NCI-H2029 (cell line): ENCODE measurements at regions not wholly inside any gene's neighbourhood (a gene's known extent, or its start where the extent isn't known, plus 50 kb on each side); places are given as distances from the start of the nearest gene placed in this dataset.
"Not testable (repeated sequence)": the region's sequence is repeated elsewhere in the genome, so short reads cannot be mapped to it uniquely, and the experiment has no call there.

ENCODE experiments used
- DNase-seq: peaks from one replicate; lab custom pipeline; 2025; lab: John Stamatoyannopoulos, UW

GRCh38 chr2:65914244-65914786 lies 481.9 kb upstream of the SPRED2 start:
- no peak for DNase-seq

- no peak for DNase-seq
These were observed 481.4 kb upstream of the SPRED2 start for GRCh38 chr2:65913813-65914212.

- no peak for DNase-seq
These were observed 469.4 kb upstream of the SPRED2 start for GRCh38 chr2:65901756-65902155.

- DNase-seq = no peak
These were observed 464.0 kb upstream of the SPRED2 start for GRCh38 chr2:65896446-65896845.

GRCh38 chr2:65890131-65890530 lies 457.7 kb upstream of the SPRED2 start:
- DNase-seq = not testable (repeated sequence)

GRCh38 chr2:65885266-65885665 lies 452.9 kb upstream of the SPRED2 start:
- DNase-seq = peak; percentile 24

GRCh38 chr2:65881592-65881991 lies 449.2 kb upstream of the SPRED2 start:
- no peak for DNase-seq

GRCh38 chr2:65880436-65880835 lies 448.0 kb upstream of the SPRED2 start:
- DNase-seq = no peak

GRCh38 chr2:65878011-65878340 lies 445.6 kb upstream of the SPRED2 start:
- DNase-seq = no peak

- no peak for DNase-seq
These were observed 445.1 kb upstream of the SPRED2 start for GRCh38 chr2:65877331-65878010.

- no peak for DNase-seq
These were observed 443.7 kb upstream of the SPRED2 start for GRCh38 chr2:65876114-65876513.

GRCh38 chr2:65870826-65871225 lies 438.4 kb upstream of the SPRED2 start:
- no peak for DNase-seq

- no peak for DNase-seq
These were observed 436.9 kb upstream of the SPRED2 start for GRCh38 chr2:65869296-65869695.

GRCh38 chr2:65868177-65868576 lies 435.8 kb upstream of the SPRED2 start:
- no peak for DNase-seq

- no peak for DNase-seq
These were observed 435.0 kb upstream of the SPRED2 start for GRCh38 chr2:65867446-65867845.

GRCh38 chr2:65866148-65866547 lies 433.7 kb upstream of the SPRED2 start:
- no peak for DNase-seq

- DNase-seq = no peak
These were observed 432.2 kb upstream of the SPRED2 start for GRCh38 chr2:65864619-65865018.

GRCh38 chr2:65863713-65864112 lies 431.3 kb upstream of the SPRED2 start:
- no peak for DNase-seq

- no peak for DNase-seq
These were observed 424.5 kb upstream of the SPRED2 start for GRCh38 chr2:65856928-65857327.

GRCh38 chr2:65856423-65856822 lies 424.0 kb upstream of the SPRED2 start:
- no peak for DNase-seq

GRCh38 chr2:65850695-65851094 lies 418.3 kb upstream of the SPRED2 start:
- DNase-seq = no peak

- DNase-seq = no peak
These were observed 414.7 kb upstream of the SPRED2 start for GRCh38 chr2:65846989-65847678.

- DNase-seq = no peak
These were observed 413.2 kb upstream of the SPRED2 start for GRCh38 chr2:65845442-65846182.
